Stimulated activated CD8-positive, alpha-beta memory T cell treated with anti-CD3 and anti-CD28 coated beads, Interleukin-7, amount 100 ng/mL, for 48 hours (primary cell): ENCODE measurements at regions not wholly inside any gene's neighbourhood (a gene's known extent, or its start where the extent isn't known, plus 50 kb on each side); places are given as distances from the start of the nearest gene placed in this dataset.

Source experiments
- DNase-seq, 2 donors: peaks; one replicate each; pipeline ENCODE4 v3.0.0-alpha.2; 2020; ENCODE audit warnings: low read depth in 1 of 2; ENCODE audit errors: extremely low read depth in 1 of 2

- DNase-seq: no peak
Measured at GRCh38 chr15:31273258-31273941, 53.2 kb upstream of the KLF13 start.

GRCh38 chr15:31274496-31275330, 51.9 kb upstream of the KLF13 start:
- no peak for DNase-seq

GRCh38 chr15:31275331-31276262, 51.0 kb upstream of the KLF13 start:
- no peak for DNase-seq

- no peak for DNase-seq
Measured at GRCh38 chr15:31276596-31277298, 49.9 kb upstream of the KLF13 start.
